ENCODE measurements at regions not wholly inside any gene's neighbourhood (a gene's known extent, or its start where the extent isn't known, plus 50 kb on each side); places are given as distances from the start of the nearest gene placed in this dataset.
"Not testable (repeated sequence)": the region's sequence is repeated elsewhere in the genome, so short reads cannot be mapped to it uniquely, and the experiment has no call there.

GRCh38 chr17:68102318-68102758, 66.8 kb downstream of the KPNA2 start:
- peaks cover 0 to 17% (median 9%) of the 10 kb centered on the region in 3 donors for H3K4me1 ChIP-seq
- intact Hi-C loops (cut with DNase I) = no loop called here
- no peaks in the 10 kb centered on the region for H3K27me3 ChIP-seq
- H3K27ac ChIP-seq = peak overlapping the region; percentile 75 to 90 (median 88)
- no peak for TF ChIP-seq CTCF (IDR thresholded peaks at IDR 0.05)
- peak in 5 of 6 donors; percentile 16 to 64 (median 44) for DNase-seq
- H3K36me3 ChIP-seq = no peaks in the 10 kb centered on the region
- ATAC-seq = peak; percentile 26 to 40 (median 33)
- no peak for FAIRE-seq
- H3K4me3 ChIP-seq = peak overlapping the region; percentile 40 to 84 (median 62)
- WGBS, 2 donors = 1% methylated on average over 21 of the region's 21 CpGs
- H3K9me3 ChIP-seq = no peaks in the 10 kb centered on the region

GRCh38 chr17:68103148-68103547, 67.6 kb downstream of the KPNA2 start:
- H3K4me3 ChIP-seq = peak overlapping the region in 2 of 4 donors; percentile 60 to 84
- H3K9me3 ChIP-seq = no peaks in the 10 kb centered on the region
- TF ChIP-seq CTCF (IDR thresholded peaks at IDR 0.05) = no peak
- DNase-seq (no peak), FAIRE-seq (no peak), ATAC-seq (no peak)
- peaks cover 0 to 17% (median 9%) of the 10 kb centered on the region in 3 donors for H3K4me1 ChIP-seq
- no peaks in the 10 kb centered on the region for H3K36me3 ChIP-seq
- peak overlapping the region in 2 of 4 donors; percentile 28 to 88 for H3K27ac ChIP-seq
- intact Hi-C loops (cut with DNase I) = no loop called here
- no peaks in the 10 kb centered on the region for H3K27me3 ChIP-seq

GRCh38 chr17:68106085-68106484, 70.5 kb downstream of the KPNA2 start:
- TF ChIP-seq CTCF (IDR thresholded peaks at IDR 0.05) = no peak
- ATAC-seq = no peak
- FAIRE-seq = no peak
- intact Hi-C loops (cut with DNase I) = no loop called here
- Histone ChIP-seq H3K36me3 (no peaks in the 10 kb centered on the region), H3K4me3 (no peak overlapping the region), H3K27ac (no peak overlapping the region), H3K9me3 (no peaks in the 10 kb centered on the region), H3K4me1 (peaks cover 0 to 17% (median 9%) of the 10 kb centered on the region in 3 donors), H3K27me3 (no peaks in the 10 kb centered on the region)
- no peak for DNase-seq
- WGBS, 2 donors = 98% methylated on average over 2 of the region's 2 CpGs

- H3K4me3 ChIP-seq = no peak overlapping the region
- no peak overlapping the region for H3K27ac ChIP-seq
- peaks cover 0 to 17% (median 9%) of the 10 kb centered on the region in 3 donors for H3K4me1 ChIP-seq
- TF ChIP-seq CTCF (IDR thresholded peaks at IDR 0.05) = no peak
- ATAC-seq (no peak), FAIRE-seq (no peak), DNase-seq (no peak)
- 54 to 59% methylated on average over 4 of the region's 4 CpGs for WGBS, 2 donors
- no peaks in the 10 kb centered on the region for H3K27me3 ChIP-seq
- H3K36me3 ChIP-seq = no peaks in the 10 kb centered on the region
- H3K9me3 ChIP-seq = no peaks in the 10 kb centered on the region
- intact Hi-C loops (cut with DNase I) = no loop called here
These were observed 71.8 kb downstream of the KPNA2 start for GRCh38 chr17:68107373-68107772.

GRCh38 chr17:68108313-68109000, 72.9 kb downstream of the KPNA2 start:
- 83 to 88% methylated on average over 9 of the region's 9 CpGs for WGBS, 2 donors
- Histone ChIP-seq H3K36me3 (no peaks in the 10 kb centered on the region), H3K27ac (no peak overlapping the region), H3K27me3 (no peaks in the 10 kb centered on the region), H3K4me3 (no peak overlapping the region), H3K9me3 (no peaks in the 10 kb centered on the region), H3K4me1 (peaks cover 0 to 9% (median 5%) of the 10 kb centered on the region in 3 donors)
- intact Hi-C loops (cut with DNase I) = no loop called here
- DNase-seq (no peak), ATAC-seq (no peak), FAIRE-seq (no peak)
- TF ChIP-seq CTCF (IDR thresholded peaks at IDR 0.05) = no peak

- H3K27me3 ChIP-seq; DNase-seq; H3K9me3 ChIP-seq; H3K4me1 ChIP-seq; ATAC-seq; FAIRE-seq; H3K4me3 ChIP-seq; intact Hi-C loops (cut with DNase I); H3K27ac ChIP-seq; H3K36me3 ChIP-seq: not testable (repeated sequence)
- 98 to 99% methylated on average over 4 of the region's 4 CpGs for WGBS, 2 donors
These were observed 73.9 kb downstream of the KPNA2 start for GRCh38 chr17:68109404-68109803.

- H3K9me3 ChIP-seq; FAIRE-seq; DNase-seq; H3K27ac ChIP-seq; intact Hi-C loops (cut with DNase I); H3K4me3 ChIP-seq; H3K27me3 ChIP-seq; ATAC-seq; H3K4me1 ChIP-seq: not testable (repeated sequence)
- H3K36me3 ChIP-seq = peaks cover 0 to 27% (median 3%) of the 10 kb centered on the region in 3 donors
- 97 to 98% methylated on average over 31 to 32 of the region's 32 CpGs for WGBS, 2 donors
These were observed 80.7 kb downstream of the KPNA2 start for GRCh38 chr17:68116211-68116610.
